Ectodermal cell (in vitro differentiated cells): ENCODE measurements at regions not wholly inside any gene's neighbourhood (a gene's known extent, or its start where the extent isn't known, plus 50 kb on each side); places are given as distances from the start of the nearest gene placed in this dataset.

ENCODE experiments used
- H3K27ac ChIP-seq: 2 replicates; pipeline ENCODE4 v1.7.0; 2013; ENCODE audit warnings: mild to moderate bottlenecking, low read depth, low read length; ENCODE audit not compliant: insufficient read depth, poor library complexity, severe bottlenecking
- H3K27me3 ChIP-seq: 2 replicates; pipeline ENCODE4 v1.7.0; 2013; ENCODE audit warnings: mild to moderate bottlenecking, low read length; ENCODE audit not compliant: insufficient read depth, control insufficient read depth, poor library complexity, severe bottlenecking
- H3K36me3 ChIP-seq: one replicate; pipeline ENCODE4 v1.7.0; 2013; ENCODE audit warnings: low read length; ENCODE audit not compliant: control insufficient read depth, insufficient read depth
- H3K4me1 ChIP-seq: one replicate; pipeline ENCODE4 v1.7.0; 2013; ENCODE audit warnings: low read length; ENCODE audit not compliant: control insufficient read depth, insufficient read depth
- H3K4me3 ChIP-seq: 2 replicates; pipeline ENCODE4 v1.7.0; 2013; ENCODE audit warnings: low read depth, low read length, control low read depth; ENCODE audit not compliant: insufficient read depth
- H3K9me3 ChIP-seq: 2 replicates; pipeline ENCODE4 v1.7.0; 2013; ENCODE audit warnings: mild to moderate bottlenecking, low read length, moderate library complexity; ENCODE audit not compliant: control insufficient read depth
- WGBS, 2 experiments: methylation state at CpG; one replicate each; pipeline ENCODE4 v1.1.7; 2013; ENCODE audit warnings: missing lambda C conversion rate in 2 of 2; 5-methylcytosine and 5-hydroxymethylcytosine counted together

- WGBS, 2 experiments: 89 to 96% methylated on average over 2 of the region's 2 CpGs
Measured at GRCh38 chr9:13508086-13508485, 228.6 kb upstream of the MPDZ start.

GRCh38 chr9:13505797-13506196 is 226.3 kb upstream of the MPDZ start:
- 94% methylated on average over 2 to 3 of the region's 3 CpGs for WGBS, 2 experiments
- H3K27me3 ChIP-seq: no peaks in the 10 kb centered on the region
- H3K4me1 ChIP-seq: no peaks in the 10 kb centered on the region
- H3K27ac ChIP-seq: no peak overlapping the region
- H3K9me3 ChIP-seq: no peaks in the 10 kb centered on the region
- no peaks in the 10 kb centered on the region for H3K36me3 ChIP-seq
- H3K4me3 ChIP-seq: no peak overlapping the region

More at GRCh38 chr9:13508086-13508485, 228.6 kb upstream of the MPDZ start:
- no peaks in the 10 kb centered on the region for H3K36me3 ChIP-seq
- no peaks in the 10 kb centered on the region for H3K4me1 ChIP-seq
- H3K4me3 ChIP-seq: no peak overlapping the region
- H3K27ac ChIP-seq: no peak overlapping the region
- H3K27me3 ChIP-seq: no peaks in the 10 kb centered on the region
- H3K9me3 ChIP-seq: no peaks in the 10 kb centered on the region

GRCh38 chr9:13503599-13503998 is 224.1 kb upstream of the MPDZ start:
- no peak overlapping the region for H3K27ac ChIP-seq
- WGBS, 2 experiments: 90 to 97% methylated on average over 1 to 2 of the region's 2 CpGs
- no peaks in the 10 kb centered on the region for H3K27me3 ChIP-seq
- no peak overlapping the region for H3K4me3 ChIP-seq
- H3K9me3 ChIP-seq: no peaks in the 10 kb centered on the region
- H3K36me3 ChIP-seq: no peaks in the 10 kb centered on the region
- no peaks in the 10 kb centered on the region for H3K4me1 ChIP-seq

- H3K27me3 ChIP-seq: no peaks in the 10 kb centered on the region
- no peaks in the 10 kb centered on the region for H3K9me3 ChIP-seq
- 92 to 97% methylated on average over 6 of the region's 6 CpGs for WGBS, 2 experiments
- no peaks in the 10 kb centered on the region for H3K36me3 ChIP-seq
- H3K4me3 ChIP-seq: no peak overlapping the region
- H3K4me1 ChIP-seq: no peaks in the 10 kb centered on the region
- H3K27ac ChIP-seq: no peak overlapping the region
Measured at GRCh38 chr9:13502484-13502883, 223.0 kb upstream of the MPDZ start.

- Histone ChIP-seq H3K27me3 (no peaks in the 10 kb centered on the region), H3K4me3 (no peak overlapping the region), H3K9me3 (no peaks in the 10 kb centered on the region), H3K27ac (no peak overlapping the region), H3K4me1 (no peaks in the 10 kb centered on the region), H3K36me3 (no peaks in the 10 kb centered on the region)
- WGBS, 2 experiments: 96 to 100% methylated on average over 1 of the region's 1 CpG
Measured at GRCh38 chr9:13501018-13501417, 221.5 kb upstream of the MPDZ start.

GRCh38 chr9:13500034-13500433 is 220.5 kb upstream of the MPDZ start:
- WGBS, 2 experiments: 89 to 92% methylated on average over 1 of the region's 1 CpG
- Histone ChIP-seq H3K9me3 (no peaks in the 10 kb centered on the region), H3K4me3 (no peak overlapping the region), H3K27ac (no peak overlapping the region), H3K4me1 (no peaks in the 10 kb centered on the region), H3K36me3 (no peaks in the 10 kb centered on the region), H3K27me3 (no peaks in the 10 kb centered on the region)

- Histone ChIP-seq H3K27me3 (no peaks in the 10 kb centered on the region), H3K27ac (no peak overlapping the region), H3K4me1 (no peaks in the 10 kb centered on the region), H3K4me3 (no peak overlapping the region), H3K9me3 (no peaks in the 10 kb centered on the region), H3K36me3 (no peaks in the 10 kb centered on the region)
- WGBS, 2 experiments: 96 to 100% methylated on average over 3 of the region's 3 CpGs
Measured at GRCh38 chr9:13493697-13494096, 214.2 kb upstream of the MPDZ start.

GRCh38 chr9:13491493-13492424 is 212.3 kb upstream of the MPDZ start:
- H3K27me3 ChIP-seq: no peaks in the 10 kb centered on the region
- no peak overlapping the region for H3K27ac ChIP-seq
- no peaks in the 10 kb centered on the region for H3K4me1 ChIP-seq
- H3K4me3 ChIP-seq: no peak overlapping the region
- no peaks in the 10 kb centered on the region for H3K9me3 ChIP-seq
- 26 to 28% methylated on average over 11 of the region's 11 CpGs for WGBS, 2 experiments
- no peaks in the 10 kb centered on the region for H3K36me3 ChIP-seq

GRCh38 chr9:13491138-13491492 is 211.6 kb upstream of the MPDZ start:
- Histone ChIP-seq H3K4me1 (no peaks in the 10 kb centered on the region), H3K36me3 (no peaks in the 10 kb centered on the region), H3K27me3 (no peaks in the 10 kb centered on the region), H3K4me3 (no peak overlapping the region), H3K27ac (no peak overlapping the region), H3K9me3 (no peaks in the 10 kb centered on the region)
- 40% methylated on average over 1 of the region's 1 CpG; no CpG with 5 or more reads in 1 of the 2 experiments for WGBS, 2 experiments

GRCh38 chr9:13487936-13488335 is 208.4 kb upstream of the MPDZ start:
- Histone ChIP-seq H3K36me3 (no peaks in the 10 kb centered on the region), H3K4me1 (no peaks in the 10 kb centered on the region), H3K27me3 (no peaks in the 10 kb centered on the region), H3K27ac (no peak overlapping the region), H3K9me3 (no peaks in the 10 kb centered on the region), H3K4me3 (no peak overlapping the region)
- 97 to 98% methylated on average over 6 of the region's 6 CpGs for WGBS, 2 experiments
